GM21619 (cell line): ENCODE measurements at regions not wholly inside any gene's neighbourhood (a gene's known extent, or its start where the extent isn't known, plus 50 kb on each side); places are given as distances from the start of the nearest gene placed in this dataset.
A peak's percentile ranks its signal among the peaks of the same experiment; 100 is the strongest.

Source experiments
- ATAC-seq: cut with Tn5 transposase; IDR thresholded peaks from one replicate; pipeline ENCODE4 v1.9.1; 2021; ENCODE audit not compliant: unreplicated experiment

DNA sequence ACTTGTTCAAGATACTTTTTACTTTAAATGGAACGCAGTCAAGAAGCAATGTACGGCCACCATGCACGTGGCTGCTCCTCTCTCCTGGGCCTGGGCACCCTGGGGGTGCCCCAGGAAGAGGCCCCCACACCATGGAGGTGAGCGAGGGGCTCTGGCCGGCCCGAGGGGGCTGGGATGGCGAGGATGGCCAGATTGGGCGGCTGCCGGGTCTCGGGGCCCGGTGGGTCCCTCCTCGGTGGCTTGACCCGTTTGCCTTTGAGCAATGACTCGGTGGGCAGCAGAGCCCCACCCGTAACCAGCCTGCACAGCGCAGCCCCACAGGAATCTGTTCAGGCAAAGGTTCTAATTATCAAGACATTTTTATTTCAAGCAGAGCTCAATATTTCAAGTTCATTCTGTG is 167.4 kb downstream of the BRD1 start:
- no peak for ATAC-seq

DNA sequence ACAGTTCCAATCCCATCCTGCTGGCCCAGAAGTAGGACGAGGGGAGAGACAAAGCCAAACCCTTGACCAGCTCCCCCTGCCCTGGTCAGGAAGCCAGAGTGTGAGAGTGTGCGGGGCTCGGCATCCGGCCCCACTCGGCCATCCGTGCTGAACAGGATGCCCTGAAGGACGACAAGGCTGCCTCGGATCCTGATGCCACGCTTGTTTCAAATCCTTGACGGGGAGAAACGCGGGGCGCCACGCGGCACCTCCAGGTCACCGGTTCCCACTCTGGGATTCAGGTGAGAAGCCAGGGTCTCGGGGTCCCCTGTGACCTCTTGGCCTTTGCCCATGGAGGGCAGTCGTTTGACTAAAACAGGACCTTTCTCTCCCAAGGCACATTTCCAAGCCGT is 167.8 kb downstream of the BRD1 start:
- ATAC-seq = no peak

DNA sequence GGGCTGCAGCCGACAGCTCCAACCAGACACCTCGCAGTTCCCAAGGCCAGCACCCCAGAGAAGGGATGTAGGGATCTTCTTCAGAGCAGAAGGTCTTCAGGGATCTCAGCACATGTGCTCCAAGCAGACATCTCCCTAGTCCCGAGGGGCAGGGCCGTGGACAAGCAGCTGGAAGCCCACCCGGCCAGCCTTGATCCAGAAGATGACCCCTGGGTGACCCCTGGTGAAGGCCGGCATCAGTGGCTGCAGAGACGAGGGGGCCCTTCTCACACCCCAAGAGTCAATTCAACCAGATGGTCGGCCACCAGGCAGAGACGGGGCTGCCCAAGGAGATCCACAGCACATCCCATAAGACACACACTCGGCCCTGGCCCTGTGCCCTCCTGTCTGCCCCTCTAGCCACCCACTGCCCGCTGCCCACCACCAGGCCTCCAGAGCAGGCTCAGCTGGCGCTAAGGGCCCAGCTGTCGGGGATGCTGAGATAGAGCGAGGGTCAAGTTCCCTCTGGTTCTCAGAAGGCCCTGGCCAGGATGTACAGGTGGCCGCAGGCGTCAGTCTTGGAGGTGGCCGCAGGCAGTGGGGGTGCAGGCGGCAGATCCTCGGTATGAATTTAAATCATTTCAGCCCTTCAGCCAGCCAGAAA is 168.3 kb downstream of the BRD1 start:
- no peak for ATAC-seq

DNA sequence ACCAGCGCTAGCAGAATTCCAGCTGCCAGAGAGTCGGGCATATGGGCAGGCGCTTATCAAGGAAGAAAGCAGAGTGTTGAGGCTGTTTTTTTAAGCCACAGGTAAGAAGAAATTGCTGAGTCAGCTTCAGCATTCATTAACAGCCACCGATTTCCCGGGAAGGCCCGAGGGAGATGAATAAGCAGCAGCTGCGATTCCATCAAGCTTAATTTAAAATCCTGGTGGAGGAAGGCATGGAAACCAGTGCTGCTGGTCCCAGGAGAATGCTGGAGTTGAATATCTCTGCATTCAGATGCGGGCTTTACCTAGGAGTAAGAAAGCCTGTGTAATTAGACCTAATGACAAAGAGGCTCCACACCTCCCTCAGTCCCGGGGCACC is 168.8 kb downstream of the BRD1 start:
- no peak for ATAC-seq

DNA sequence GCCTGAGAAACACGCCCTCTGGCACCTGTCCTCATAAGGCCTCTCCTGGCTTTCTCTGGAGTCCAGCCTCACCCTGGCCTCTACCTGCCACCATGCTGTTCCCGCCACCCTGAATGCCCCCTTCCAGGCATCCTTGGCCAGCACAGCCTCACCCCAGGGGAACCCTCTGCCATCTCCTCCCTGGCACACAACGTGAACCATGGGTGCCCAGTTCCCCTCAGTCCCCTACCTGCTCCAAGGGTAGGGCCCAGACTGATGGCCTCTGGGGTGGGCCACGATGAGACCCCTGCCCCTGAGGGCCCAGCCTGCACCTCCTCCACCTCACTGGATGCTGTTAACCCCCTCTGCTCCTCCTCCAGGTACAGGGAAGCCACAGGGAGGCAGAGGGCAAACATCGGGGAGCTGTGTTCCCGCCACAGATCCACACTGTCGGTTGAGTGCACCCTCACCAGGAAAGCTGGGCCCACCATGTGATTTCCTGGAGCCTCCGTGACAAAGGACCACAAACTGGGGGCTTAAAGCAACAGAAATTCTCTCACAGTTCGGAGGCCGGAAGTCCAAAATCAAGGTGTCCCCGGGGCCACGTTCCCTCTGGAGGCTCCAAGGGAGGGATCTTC is 169.6 kb downstream of the BRD1 start:
- ATAC-seq = no peak

DNA sequence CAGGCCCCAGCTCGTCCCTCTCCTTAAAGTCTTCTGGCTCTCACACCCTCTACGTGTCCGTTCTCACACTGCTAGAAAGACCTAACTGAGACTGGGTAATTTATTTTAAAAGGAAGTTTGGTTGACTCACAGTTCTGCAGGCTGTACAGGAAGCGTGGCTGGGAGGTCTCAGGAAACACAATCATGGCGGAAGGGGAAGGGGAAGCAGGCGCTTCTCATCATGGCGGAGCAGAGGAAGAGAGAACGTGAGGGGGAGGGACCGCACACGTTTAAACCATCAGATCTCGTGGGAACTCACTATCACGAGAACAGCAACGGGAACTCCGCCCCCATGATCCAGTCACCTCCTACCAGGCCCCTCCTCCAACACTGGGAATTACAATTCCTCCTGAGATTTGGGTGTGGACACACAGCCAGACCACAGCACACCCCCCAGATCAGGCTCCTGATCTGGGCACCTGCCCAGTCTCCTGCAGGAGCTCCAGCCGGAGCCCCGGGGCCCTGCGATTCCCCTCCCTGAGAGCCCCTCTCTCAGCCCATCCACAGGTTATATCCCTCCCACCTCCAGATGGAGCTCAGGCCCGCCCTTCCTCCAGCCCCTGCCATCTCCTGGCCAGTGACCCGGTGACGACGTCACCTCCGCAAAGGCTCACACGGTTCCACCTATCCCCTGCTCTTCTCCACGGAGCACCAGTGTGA is 170.2 kb downstream of the BRD1 start:
- peak; percentile 57 for ATAC-seq

DNA sequence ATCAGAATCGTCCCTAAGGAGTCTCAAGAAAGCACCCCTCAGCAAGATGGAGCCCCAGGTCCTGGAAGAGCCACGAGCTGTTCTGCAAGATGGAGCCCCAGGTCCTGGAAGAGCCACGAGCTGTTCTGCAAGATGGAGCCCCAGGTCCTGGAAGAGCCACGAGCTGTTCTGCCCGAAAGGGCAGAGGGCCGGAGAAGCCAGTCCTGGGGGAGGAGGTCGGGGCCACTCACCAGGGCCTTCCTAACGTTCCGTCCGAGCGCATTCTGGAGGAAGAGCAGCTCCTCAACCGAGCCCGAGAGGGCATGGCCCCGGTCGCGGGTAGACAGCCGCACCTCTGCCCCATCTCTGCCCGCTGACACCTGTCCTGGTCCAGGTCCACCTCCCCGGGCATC is 170.8 kb downstream of the BRD1 start:
- ATAC-seq = peak; percentile 39

DNA sequence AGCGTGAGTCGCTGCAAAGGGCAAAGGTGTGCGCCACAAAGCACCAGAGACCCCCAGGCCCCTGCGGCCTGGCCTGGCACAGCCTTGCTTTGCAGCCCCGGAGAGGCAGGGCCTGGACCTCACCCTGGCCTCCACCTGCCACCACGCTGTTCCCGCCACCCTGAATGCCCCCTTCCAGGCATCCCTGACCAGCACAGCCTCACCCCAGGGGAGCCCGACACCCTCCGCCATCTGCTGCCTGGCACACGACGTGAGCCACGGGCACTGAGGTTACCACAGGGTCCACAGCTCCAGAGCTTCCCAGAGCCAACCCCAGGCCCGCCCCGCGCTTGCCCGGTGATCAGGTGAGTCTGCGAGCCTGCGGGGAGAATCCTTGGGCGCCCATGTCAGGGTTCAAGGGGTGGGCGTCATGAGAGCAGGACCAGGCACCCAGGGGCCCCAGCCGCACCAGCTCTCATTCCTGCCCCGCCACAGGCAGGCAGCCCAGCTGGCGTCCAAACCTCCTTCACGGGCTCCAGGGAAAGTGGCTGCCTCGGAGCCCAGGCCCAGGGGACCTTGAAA is 171.3 kb downstream of the BRD1 start:
- ATAC-seq = peak; percentile 13

DNA sequence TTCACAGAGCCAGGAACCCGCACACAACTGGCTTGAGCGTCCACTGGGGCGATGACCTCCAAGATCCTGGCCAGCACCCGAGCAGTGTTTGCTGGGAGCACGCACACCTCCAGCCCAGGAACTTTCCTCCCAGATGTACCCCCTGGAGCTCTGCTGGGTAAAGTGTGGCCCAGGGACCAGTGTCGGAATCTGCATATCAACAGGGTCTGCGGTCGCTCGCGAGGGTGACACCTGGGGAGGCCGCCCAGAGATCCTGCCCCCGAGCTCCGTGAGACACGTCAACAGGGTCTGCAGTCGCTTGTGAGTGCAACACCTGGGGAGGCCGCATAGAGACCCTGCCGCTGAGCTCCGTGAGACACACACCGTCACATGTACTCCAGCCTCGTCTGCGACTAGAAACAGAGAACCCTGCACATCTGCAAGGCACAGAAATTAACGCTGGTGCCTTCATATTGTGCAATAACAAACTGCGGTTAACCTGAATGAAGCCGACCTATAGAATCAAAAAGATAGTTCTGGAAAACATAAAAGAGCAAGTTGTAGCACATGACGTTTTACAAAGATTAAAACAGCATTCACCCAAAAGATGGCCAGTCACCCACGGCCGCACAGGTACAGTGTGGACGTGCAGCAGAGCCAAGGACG is 172.4 kb downstream of the BRD1 start:
- ATAC-seq = no peak

DNA sequence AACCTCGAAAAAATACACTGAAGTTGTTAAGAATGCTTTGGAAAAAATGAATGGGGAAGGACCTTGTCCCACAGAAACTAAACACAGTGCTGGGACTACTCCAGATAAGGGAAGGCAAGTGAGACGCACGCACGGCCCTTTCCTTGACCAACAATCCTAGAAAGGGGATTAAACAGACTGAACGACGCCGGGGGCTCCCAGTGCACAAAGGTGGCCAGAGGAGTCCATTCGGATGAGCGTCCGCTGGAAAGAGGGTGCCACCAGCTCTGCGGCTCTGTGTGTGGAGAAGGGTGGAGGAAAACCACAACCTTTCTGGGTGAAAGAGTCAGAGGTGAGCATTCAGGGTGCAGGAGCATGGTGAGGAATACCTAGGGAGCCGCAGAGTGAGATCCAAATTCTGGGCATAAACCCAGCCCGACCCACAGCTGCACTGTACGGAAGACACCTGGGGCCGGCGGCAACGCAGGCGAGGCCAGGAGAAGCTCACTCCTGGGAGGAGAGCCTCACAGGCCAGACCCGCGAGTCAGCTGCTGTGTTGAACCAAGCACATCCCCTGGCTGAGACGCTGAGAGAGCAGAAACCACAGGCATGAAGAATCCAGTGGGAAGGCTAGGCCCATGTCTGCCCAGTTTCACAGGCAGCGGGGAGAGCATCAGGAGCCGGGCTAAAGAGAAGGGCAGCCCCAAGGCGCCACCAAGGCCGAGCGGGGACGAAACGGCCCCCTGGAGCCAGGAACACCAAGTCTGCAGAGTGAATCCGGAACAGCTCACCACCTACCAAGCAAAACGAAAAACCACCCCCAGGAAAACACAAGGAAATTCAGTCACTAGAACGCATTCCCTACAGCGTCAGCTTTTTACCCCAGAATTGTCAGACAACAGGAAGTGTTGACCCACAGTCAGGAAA is 177.1 kb downstream of the BRD1 start:
- ATAC-seq = no peak

DNA sequence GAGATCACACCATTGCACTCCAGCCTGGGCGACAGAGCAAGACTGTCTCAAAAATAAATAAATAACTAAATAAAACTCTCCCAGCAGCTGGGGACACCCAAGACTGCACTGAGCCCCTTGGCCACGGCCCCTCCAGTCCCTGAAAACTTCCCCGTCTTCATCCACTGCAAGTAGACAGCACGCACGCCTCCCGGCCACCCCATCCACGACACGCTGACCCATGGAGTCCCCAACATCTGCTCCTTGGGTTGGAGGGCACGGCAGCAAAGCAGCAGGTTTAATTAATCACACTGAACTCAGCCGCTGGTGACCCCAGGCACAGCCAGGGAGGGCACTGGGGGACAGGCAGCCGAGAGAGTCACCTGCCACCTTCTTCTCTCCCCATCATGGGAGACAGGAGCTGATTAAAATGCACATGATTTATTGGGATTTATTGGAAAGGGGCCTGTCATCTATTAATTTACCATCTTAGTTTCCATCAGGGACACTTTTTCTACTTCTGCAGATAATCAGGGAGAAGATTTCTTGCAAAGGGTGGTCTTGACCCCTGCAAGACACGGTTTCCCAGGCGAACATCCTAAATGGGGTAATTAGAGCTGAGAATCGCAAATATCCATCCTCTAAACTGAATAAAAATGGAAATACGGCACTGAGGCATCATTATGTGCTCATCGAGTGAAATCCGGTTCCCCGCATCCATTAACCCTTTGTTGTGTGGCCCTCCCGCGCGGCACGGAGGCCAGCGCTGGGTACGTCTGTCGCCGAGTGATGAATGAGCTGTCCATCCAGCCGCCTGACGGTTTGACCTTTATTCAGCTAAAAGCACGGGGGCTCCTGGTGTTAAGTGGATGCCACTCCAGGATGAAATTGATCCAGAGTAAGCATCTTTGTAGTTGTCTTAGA is 178.3 kb downstream of the BRD1 start:
- no peak for ATAC-seq

DNA sequence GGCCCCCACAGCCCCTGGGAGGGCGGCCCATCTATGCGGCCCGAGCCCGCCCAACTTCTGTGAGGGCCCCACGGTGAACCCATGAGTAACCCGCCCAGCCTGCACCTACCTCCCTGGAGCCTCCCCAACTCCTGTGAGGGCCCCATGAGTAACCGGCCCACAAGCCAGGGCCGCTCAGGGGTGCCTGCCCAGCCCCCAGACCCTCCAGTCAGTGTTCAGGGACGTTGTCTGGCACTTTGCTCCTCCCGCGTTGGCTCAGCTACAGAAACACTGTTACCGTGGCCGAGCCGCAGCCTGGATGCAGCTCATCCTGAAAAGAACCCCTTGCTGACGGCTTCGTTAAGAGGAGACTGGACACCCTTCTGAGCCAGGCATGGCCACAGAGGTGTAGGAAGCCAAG is 179.6 kb downstream of the BRD1 start:
- ATAC-seq = no peak

DNA sequence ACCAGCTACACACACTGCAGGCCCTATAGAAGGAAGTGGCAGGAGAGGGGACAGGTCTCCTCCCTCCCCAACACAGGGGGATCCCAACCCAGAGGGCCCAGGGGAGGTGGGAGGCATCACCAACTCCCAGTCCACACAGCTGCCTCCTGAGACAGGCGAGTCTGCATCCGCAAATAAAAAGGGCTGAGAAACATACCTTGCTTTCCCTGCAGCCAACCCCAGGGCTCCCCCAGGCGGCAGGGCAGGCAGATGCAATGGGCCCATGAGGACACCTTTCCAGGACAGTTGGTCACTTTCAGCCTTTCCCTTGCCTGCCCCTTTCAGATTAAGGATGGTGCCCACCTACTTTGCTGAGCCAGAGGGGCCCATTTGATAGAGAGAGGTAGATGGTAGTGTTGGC is 180.0 kb downstream of the BRD1 start:
- no peak for ATAC-seq

DNA sequence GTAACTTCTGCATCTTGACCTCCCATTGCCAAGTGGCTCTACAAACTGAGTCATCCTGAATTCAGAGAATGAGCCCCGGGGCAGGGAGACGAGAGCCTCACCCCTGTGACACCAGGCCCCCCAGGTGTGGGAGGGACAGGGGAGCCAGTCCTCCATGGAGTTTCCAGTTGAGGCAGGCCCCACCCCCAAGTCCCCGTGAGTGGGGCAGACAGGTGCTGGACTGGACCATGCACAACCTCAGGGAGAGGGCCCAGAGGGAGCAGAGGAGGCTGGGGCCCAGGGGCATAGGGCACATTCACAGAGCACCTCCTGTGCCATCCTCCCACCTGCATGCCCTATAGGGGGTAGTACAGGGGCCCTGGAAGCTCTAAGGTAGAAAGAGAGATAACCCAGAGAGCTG is 180.8 kb downstream of the BRD1 start:
- no peak for ATAC-seq

DNA sequence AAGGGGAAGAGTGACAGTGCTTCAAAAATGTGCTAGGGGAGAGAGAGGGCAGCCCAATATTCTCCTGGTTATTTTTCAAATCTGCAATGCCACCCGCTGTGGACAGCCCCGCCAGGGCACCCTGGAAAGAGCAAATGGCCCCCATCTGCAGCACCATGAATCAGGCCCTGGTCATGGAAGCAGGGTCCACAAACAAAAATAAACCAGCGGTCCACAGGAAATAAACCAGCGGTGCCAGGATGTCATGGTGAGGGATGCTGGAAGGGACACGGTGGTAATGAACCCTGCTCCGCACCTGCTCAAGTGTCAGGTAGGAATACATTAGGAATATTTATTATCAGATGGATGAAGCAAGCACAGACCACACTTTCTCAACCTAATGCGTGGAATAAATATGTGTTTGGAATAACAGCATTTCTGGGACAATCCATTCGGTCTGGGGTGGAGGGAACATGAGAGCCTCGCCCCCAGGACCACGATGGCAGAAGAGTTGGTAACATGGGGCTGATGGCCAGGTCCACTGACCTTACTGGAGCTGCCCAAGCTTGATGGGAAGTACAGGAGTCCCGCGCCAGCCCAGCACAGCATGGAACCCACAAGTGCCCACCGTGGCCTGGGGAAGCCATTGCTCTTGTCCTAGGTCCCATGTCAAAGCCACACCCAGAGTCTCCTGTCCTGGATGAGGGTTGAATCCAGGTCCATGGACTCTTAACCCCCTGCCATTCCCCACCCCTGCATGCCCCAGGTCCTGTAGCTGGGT is 181.7 kb downstream of the BRD1 start:
- ATAC-seq = no peak

DNA sequence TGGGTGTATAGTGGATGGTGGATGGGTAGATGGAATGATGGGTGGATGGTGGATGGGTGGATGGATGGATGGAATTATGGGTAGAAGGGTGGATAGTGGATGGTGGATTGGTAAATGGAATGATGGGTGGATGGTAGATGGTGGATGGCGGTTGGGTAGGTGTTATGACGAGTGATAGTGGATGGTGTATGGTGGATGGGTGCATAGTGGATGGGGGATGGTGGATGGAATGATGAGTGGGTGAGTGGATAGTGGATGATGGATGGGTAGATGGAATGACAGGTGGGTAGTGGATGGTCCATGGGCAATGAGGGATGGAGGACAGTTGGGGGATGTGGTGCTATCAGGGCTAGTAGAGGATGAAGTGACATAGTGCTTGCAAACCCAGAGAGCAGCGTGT is 182.4 kb downstream of the BRD1 start:
- ATAC-seq = no peak

DNA sequence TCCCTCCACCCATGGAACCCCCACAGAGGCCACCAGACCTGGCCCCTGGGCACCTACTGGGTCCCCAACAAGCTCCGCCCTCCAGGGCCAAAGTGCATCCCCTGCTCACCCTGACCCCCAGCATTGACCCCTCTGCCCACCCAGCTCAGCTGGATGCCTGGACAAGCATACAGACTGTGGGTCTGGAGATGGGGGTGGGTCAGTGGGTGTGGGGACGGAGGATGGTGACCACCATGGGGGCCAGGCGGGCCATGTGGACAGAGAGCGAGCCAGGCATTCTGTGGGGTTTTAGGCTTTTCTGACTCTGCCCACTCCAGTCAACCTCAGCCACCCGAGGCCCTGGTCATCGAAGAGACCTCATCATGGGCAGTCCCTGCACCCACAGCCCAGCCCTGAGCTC is 183.7 kb downstream of the BRD1 start:
- no peak for ATAC-seq

DNA sequence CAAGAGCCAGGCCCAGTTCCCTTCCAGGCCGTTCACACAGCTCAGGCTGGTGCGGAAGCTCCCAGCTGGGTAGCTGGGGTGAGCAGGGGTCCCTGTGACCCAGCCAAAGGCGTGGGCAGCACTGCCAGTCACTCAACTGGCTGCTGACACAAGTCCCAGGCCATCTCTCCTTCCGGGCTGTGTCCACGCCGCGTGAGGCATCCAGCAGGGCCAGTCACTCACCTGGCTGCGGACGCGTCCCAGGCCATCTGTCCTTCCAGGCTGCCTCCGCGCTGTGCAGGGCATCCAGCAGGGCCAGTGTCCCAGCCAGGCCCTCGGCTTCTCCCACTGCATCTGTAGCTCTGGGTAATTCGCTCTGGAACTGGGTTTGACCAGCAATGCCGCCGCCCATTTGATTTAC is 184.2 kb downstream of the BRD1 start:
- no peak for ATAC-seq

DNA sequence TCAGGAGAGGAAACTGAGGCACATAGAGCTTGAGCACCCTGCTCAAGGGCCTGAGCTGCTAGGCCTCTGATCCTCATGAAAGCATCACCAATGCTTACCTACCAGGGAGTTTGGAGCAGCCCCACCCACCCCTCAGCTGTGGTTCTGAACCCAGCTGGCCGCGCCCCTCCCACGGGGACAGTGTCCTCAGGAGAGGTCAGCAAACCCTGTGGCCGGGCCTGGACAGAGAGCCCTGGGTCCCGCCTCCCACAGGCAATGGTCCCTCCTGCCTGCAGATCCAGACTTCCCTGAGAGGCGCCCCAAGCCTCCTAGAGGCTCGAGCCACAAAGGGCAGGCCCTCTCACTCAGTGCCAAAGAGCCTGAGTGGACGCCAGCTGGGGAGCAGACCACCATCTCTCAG is 184.9 kb downstream of the BRD1 start:
- ATAC-seq = no peak
